GM10266 (cell line): ENCODE measurements at regions not wholly inside any gene's neighbourhood (a gene's known extent, or its start where the extent isn't known, plus 50 kb on each side); places are given as distances from the start of the nearest gene placed in this dataset.

Experiments
- DNase-seq: peaks from one replicate; pipeline ENCODE4 v3.0.0; 2012; ENCODE audit errors: extremely low spot score
- TF ChIP-seq, protein P1 (sequence below): IDR thresholded peaks from 2 replicates; pipeline ENCODE4 v1.5.1; 2012; ENCODE audit warnings: mild to moderate bottlenecking, low read depth; ENCODE audit not compliant: control insufficient read depth, insufficient read depth; ENCODE audit errors: missing control alignments

DNA sequence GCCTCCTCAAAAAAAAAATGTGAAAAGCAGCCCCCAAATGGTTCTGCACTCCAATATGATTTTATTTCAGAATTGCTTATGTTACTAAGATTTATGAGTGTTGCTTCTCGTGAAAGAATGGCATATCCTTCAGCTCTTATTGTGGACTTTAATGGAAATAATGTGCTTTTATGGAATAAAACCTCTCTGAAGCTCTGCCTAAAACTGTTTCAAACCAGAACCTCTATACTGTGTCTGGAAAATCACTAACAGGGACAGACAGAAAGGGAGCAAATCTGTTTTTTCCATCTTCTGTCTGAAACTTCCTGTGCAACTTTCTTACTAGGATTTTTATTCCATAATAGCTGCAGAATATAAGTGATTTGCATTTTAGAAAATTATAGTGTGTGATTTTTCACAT, 493.1 kb downstream of the ANKRD50 start:
- no peak for DNase-seq
- TF ChIP-seq, protein P1, sequence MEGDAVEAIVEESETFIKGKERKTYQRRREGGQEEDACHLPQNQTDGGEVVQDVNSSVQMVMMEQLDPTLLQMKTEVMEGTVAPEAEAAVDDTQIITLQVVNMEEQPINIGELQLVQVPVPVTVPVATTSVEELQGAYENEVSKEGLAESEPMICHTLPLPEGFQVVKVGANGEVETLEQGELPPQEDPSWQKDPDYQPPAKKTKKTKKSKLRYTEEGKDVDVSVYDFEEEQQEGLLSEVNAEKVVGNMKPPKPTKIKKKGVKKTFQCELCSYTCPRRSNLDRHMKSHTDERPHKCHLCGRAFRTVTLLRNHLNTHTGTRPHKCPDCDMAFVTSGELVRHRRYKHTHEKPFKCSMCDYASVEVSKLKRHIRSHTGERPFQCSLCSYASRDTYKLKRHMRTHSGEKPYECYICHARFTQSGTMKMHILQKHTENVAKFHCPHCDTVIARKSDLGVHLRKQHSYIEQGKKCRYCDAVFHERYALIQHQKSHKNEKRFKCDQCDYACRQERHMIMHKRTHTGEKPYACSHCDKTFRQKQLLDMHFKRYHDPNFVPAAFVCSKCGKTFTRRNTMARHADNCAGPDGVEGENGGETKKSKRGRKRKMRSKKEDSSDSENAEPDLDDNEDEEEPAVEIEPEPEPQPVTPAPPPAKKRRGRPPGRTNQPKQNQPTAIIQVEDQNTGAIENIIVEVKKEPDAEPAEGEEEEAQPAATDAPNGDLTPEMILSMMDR: no peak

DNA sequence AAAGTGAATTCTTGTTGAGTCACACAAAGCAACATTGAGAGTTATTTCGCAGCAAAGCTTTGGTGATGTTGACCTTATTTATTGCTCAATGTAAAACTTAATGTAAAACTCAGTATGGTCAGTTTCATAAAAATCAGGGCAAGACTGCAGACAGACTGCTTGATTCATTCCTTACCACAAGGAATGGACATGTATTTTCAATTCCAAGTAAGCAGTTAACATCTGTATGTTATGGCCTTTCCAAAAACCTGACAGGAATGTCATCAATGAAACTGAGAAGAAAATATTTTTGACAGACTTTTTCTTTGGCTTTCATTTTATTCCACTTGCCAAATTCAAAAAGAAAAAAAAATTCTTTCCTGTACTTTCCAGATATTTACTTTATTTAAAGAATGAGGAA, 488.3 kb downstream of the ANKRD50 start:
- no peak for DNase-seq
- TF ChIP-seq, protein P1: no peak

DNA sequence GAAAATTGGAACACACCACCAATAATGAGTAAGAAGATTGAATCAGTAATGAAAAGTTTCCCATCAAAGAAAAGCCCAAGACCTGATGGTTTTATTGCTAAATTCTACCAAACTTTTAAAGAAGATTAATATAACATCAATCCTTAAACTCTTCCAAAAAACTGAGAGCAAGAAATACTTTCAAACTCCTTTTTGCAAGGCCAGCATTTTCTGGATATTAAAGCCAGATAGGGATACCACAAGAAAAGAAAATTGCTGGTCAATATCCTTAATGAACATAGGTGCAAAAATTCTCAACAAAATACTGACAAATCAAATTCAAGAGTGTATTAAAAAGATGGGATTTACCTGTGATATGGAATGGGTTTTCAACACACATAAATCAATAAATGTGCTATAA, 484.6 kb downstream of the ANKRD50 start:
- DNase-seq: no peak
- TF ChIP-seq, protein P1: no peak

DNA sequence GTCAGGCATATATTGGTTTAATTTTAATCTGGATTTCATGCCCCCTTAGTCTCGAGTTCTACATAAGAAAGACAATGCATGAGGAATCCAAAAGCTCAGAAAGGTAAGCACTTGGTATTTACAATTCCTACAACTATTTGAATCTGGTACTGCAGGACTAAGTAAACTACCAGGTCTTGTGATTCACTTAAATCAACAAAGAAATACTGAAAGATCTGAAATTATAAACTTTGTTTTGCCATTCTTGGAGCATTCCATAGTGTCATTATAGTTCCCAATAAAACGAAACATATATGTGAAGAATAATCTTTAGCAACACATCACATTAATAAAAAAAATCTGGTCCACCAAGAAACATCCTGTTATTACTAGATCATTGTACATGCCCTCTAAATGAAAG, 482.3 kb downstream of the ANKRD50 start:
- TF ChIP-seq, protein P1: no peak

DNA sequence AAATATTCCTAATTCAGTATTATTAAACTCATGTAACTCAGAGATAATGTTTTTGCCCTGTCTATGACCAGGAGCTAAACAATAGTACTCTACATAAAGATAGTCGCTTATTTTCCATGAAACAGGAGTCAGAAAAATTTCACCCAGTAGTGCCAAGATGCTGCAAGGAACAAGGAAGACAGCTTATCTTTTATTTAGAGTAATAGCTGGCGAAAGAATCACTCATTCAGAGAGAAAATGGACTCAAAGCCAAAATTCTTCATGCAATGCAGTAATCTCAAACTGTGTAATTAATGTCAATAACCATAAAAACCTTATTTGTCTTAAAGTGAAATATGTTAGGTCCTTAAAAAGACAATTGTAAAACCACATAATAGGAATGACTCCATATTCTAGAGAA, 477.8 kb downstream of the ANKRD50 start:
- TF ChIP-seq, protein P1: no peak
- DNase-seq: no peak

More for the DNA sequence above, 482.3 kb downstream of the ANKRD50 start:
- DNase-seq: no peak

DNA sequence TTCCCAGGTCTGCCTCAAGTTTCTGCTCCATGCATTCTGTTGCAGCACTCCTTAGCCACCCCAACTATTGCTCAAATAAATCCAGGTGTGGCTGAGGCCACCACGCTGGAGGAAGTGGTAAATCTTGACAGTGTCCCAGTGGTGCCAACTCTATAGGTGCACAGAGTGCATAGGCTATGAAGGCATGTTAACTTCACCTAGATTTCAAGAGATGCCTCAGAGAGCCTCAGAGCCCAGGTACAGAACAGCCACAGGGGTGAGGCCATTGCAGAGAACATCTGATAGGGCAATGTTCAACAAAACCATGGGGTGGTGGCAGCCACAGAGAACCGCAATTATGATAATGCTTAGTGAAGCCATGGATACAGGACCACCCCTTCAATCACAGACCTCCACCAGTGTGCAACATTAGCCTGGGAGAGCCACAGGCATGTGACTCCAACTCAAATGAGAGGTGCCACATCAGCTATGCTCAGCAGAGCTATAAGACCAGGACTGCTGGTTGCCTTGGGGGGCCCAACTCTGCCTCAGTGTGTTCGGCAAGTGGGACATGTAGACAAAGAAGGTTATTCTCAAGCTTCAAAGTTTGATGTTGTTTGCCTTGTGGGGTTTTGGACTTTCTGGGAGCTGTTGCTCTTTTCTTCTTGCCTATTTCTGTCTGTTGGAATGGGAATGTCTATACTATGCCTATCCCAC, 468.7 kb downstream of the ANKRD50 start:
- TF ChIP-seq, protein P1: no peak
- DNase-seq: no peak

DNA sequence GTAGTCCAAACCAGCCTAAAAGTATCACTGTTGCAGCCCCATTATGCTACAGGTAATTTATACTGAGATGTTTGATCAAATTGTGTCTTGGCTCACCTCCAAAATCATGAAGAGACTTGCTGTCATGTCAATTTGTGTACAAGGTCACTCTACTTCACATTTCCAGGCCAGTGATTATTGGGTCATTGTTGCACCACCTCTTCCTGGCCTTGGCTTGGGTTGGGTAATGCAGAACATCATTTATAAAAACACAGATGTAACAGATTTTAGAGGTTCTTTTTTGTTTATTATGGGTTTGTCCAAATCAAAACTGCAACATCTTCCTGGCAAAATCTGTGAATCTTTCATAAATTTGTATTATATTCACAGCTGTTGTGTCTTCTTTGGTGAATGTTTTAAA, 459.5 kb downstream of the ANKRD50 start:
- DNase-seq: no peak

More for the DNA sequence above, 459.5 kb downstream of the ANKRD50 start:
- TF ChIP-seq, protein P1: no peak
